Transverse colon (tissue), 3 donors: ENCODE measurements at regions not wholly inside any gene's neighbourhood (a gene's known extent, or its start where the extent isn't known, plus 50 kb on each side); places are given as distances from the start of the nearest gene placed in this dataset.

ENCODE experiments used
- CTCF ChIP-seq, 5 experiments: fragments of 200-600 bp in 3 of 5; fragments of 450-650 bp in 2 of 5; sonication (generic) in 3 of 5; IDR thresholded peaks; 1 replicate in 2 of 5; 2 replicates in 3 of 5; pipeline ENCODE4 v1.5.1; 2016 to 2017; ENCODE audit warnings: antibody characterized with exemption in 5 of 5, inconsistent platforms in 3 of 5, mild to moderate bottlenecking in 2 of 5, moderate library complexity in 1 of 5
- POLR2A ChIP-seq: fragments of 450-650 bp; IDR thresholded peaks from one replicate; pipeline ENCODE4 v1.6.1; 2016; ENCODE audit warnings: antibody characterized with exemption, mild to moderate bottlenecking, moderate library complexity

GRCh38 chr1:31502253-31502652 is 74.1 kb upstream of the TINAGL1 start:
- TF ChIP-seq CTCF (IDR thresholded peaks at IDR 0.05) (no peak), POLR2A (no peak)
